Prostate gland (tissue), 2 donors: ENCODE measurements at regions not wholly inside any gene's neighbourhood (a gene's known extent, or its start where the extent isn't known, plus 50 kb on each side); places are given as distances from the start of the nearest gene placed in this dataset.

Experiments
- DNase-seq: peaks from one replicate; pipeline ENCODE4 v3.0.0-alpha.2; 2019; ENCODE audit warnings: low spot score
- H3K27ac ChIP-seq, 2 donors: fragments of 200-600 bp; sonication (generic); 2 replicates each; pipeline ENCODE4 v1.5.1; 2017 to 2019
- H3K27me3 ChIP-seq: fragments of 200-600 bp; sonication (generic); replicated peaks from 2 replicates; pipeline ENCODE4 v1.5.1; 2019; ENCODE audit not compliant: insufficient read depth
- H3K36me3 ChIP-seq, 2 donors: fragments of 200-600 bp; sonication (generic); 1 replicate in 1 of 2; 2 replicates in 1 of 2; pipeline versions ENCODE4 v1.5.1 to v1.8.1; 2017 to 2019
- H3K4me1 ChIP-seq: fragments of 200-600 bp; sonication (generic); replicated peaks from 2 replicates; pipeline ENCODE4 v1.5.1; 2019
- H3K4me3 ChIP-seq, 2 donors: fragments of 200-600 bp; sonication (generic); 2 replicates each; pipeline ENCODE4 v1.5.1; 2017 to 2019
- H3K9me3 ChIP-seq: fragments of 200-600 bp; sonication (generic); 2 replicates; pipeline ENCODE4 v1.5.1; 2017
- POLR2A ChIP-seq: fragments of 450-650 bp; IDR thresholded peaks from one replicate; pipeline ENCODE4 v1.6.1; 2016; ENCODE audit warnings: antibody characterized with exemption, mild to moderate bottlenecking
- POLR2AphosphoS5 ChIP-seq: sonication (generic); formaldehyde crosslinking; IDR thresholded peaks from one replicate; pipeline ENCODE4 v1.6.1; 2017; ENCODE audit warnings: antibody characterized with exemption
- WGBS: methylation state at CpG from one replicate; pipeline ENCODE4 v1.1.5; 2018; 5-methylcytosine and 5-hydroxymethylcytosine counted together
- intact Hi-C: fragments of 100-400 bp; cut with DNase I; formaldehyde crosslinking; loops from one replicate; pipeline ENCODE4 v1.14.2; 2022
- TF ChIP-seq, protein P1 (sequence below), 4 experiments: fragments of 200-600 bp in 2 of 4; fragments of 450-650 bp in 2 of 4; sonication (generic) in 2 of 4; IDR thresholded peaks; 1 replicate in 3 of 4; 2 replicates in 1 of 4; pipeline ENCODE4 v1.5.1; 2016 to 2019; ENCODE audit warnings: antibody characterized with exemption in 4 of 4, mild to moderate bottlenecking in 2 of 4, moderate library complexity in 2 of 4

DNA sequence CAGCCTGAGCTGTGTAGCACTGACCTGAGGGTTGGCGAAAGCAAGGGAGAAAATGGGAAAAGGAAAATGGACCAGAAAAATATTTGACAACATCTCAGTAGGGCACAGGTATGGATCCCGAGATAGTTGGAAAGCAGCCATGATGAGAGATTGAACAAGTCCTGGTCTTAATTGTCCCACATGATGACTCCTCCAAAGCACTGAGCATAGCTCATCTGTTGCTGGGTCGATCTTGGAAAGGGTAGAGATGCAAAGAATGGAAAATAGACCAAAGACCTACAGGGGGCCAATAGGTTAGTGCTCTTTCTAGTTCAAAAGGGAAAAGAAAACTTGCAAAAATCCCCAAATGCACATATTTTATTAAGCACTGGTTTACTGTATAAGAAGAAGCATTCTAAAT lies 251.9 kb downstream of the SEC23A start:
- no peaks in the 10 kb centered on the region for H3K9me3 ChIP-seq
- DNase-seq, result no peak
- no peak overlapping the region for H3K4me3 ChIP-seq

DNA sequence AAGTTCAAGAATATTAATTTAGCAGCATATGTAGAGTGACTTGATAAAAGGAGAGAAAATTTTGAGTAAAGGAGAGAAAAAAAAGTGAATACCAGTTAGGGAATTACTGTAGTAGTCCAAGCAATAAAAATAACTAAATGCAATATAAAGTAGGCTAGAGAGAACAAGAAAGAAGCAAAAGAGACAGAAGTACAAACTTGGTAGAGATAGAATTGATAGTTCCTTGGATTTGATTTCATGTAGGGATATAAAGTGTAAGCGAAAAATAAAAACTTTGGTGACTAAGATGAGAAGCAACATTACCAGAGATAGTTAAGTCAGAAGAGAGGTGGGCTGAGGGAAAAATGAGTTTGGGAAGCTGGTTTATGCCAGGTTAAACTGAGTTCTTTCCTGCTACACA lies 252.4 kb downstream of the SEC23A start:
- no peak overlapping the region for H3K4me3 ChIP-seq
- TF ChIP-seq, protein P1, sequence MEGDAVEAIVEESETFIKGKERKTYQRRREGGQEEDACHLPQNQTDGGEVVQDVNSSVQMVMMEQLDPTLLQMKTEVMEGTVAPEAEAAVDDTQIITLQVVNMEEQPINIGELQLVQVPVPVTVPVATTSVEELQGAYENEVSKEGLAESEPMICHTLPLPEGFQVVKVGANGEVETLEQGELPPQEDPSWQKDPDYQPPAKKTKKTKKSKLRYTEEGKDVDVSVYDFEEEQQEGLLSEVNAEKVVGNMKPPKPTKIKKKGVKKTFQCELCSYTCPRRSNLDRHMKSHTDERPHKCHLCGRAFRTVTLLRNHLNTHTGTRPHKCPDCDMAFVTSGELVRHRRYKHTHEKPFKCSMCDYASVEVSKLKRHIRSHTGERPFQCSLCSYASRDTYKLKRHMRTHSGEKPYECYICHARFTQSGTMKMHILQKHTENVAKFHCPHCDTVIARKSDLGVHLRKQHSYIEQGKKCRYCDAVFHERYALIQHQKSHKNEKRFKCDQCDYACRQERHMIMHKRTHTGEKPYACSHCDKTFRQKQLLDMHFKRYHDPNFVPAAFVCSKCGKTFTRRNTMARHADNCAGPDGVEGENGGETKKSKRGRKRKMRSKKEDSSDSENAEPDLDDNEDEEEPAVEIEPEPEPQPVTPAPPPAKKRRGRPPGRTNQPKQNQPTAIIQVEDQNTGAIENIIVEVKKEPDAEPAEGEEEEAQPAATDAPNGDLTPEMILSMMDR (IDR thresholded peaks at IDR 0.05), result no peak
- no peak for TF ChIP-seq POLR2A
- TF ChIP-seq POLR2AphosphoS5, result no peak
- H3K27ac ChIP-seq, result no peak overlapping the region
- intact Hi-C loops, result no loop called here
- DNase-seq, result no peak
- 92% methylated on average over 1 of the region's 1 CpG for WGBS
- H3K27me3 ChIP-seq, result no peaks in the 10 kb centered on the region
- no peaks in the 10 kb centered on the region for H3K36me3 ChIP-seq
- no peaks in the 10 kb centered on the region for H3K4me1 ChIP-seq
- no peaks in the 10 kb centered on the region for H3K9me3 ChIP-seq

More for the DNA sequence above, 251.9 kb downstream of the SEC23A start:
- H3K36me3 ChIP-seq, result no peaks in the 10 kb centered on the region
- WGBS, result 79% methylated on average over 3 of the region's 3 CpGs
- no peaks in the 10 kb centered on the region for H3K4me1 ChIP-seq
- H3K27me3 ChIP-seq, result no peaks in the 10 kb centered on the region
- no peak overlapping the region for H3K27ac ChIP-seq
- intact Hi-C loops, result no loop called here
- TF ChIP-seq POLR2A (no peak), POLR2AphosphoS5 (no peak)
- TF ChIP-seq, protein P1 (IDR thresholded peaks at IDR 0.05), result no peak

DNA sequence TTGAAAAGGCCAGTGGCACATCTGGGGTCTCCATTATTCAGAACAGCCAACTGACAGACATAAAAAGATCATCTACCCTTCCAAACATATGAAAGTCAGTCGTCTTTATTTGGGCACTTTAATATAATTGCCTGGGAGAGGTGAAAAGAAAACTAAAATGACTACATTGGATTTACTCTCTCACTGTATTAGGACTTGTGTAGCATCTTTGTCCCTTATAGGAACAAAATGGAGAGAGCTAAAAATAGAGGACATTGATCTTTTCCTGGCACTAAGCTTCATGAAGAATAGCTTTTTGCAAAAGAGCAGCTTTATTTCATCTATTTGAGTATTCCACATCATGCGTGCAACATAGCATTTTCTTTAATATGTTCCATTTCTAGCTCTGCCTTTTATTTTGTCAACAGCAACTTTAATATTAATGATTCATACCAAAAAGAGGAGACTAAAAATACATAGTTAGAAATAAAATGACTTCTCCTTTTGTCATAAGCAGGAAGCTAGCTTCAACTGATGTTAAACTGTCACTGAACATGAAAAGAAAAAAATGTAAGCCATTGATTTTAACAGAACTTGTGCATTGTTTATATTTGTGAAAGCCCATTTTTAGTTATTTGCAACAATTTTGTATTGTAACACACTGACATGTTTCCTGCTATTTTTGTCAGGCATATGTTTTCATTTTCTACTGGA lies 254.6 kb downstream of the SEC23A start:
- Histone ChIP-seq H3K36me3 (no peaks in the 10 kb centered on the region), H3K27me3 (no peaks in the 10 kb centered on the region), H3K4me1 (no peaks in the 10 kb centered on the region), H3K4me3 (no peak overlapping the region), H3K27ac (no peak overlapping the region), H3K9me3 (no peaks in the 10 kb centered on the region)
- intact Hi-C loops, result no loop called here
- TF ChIP-seq, protein P1 (IDR thresholded peaks at IDR 0.05), result no peak
- TF ChIP-seq POLR2AphosphoS5, result no peak
- TF ChIP-seq POLR2A, result no peak
- WGBS, result 56% methylated on average over 2 of the region's 2 CpGs
- no peak for DNase-seq

DNA sequence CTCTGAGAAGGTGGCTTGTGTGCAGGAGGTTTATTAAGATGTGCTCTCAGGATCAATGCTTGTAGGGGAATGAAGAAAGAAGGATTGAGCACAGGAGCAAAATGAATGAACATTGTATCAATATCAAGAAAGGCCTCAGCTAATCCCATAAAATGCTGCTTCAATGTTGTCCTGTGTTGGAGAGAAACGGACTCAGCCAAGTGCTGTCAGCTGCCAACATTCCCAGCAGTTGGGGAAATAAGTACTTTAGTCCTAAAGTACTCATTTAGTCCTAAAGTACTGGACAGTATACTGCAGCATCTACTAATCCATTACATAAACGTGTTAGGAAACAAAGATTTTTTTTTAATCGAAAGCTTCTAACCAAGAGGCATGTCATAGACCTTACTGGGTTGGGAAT lies 255.9 kb downstream of the SEC23A start:
- WGBS, result 62% methylated on average over 3 of the region's 3 CpGs
- no peaks in the 10 kb centered on the region for H3K4me1 ChIP-seq
- no peaks in the 10 kb centered on the region for H3K9me3 ChIP-seq
- no peaks in the 10 kb centered on the region for H3K36me3 ChIP-seq
- H3K27ac ChIP-seq, result no peak overlapping the region
- no peaks in the 10 kb centered on the region for H3K27me3 ChIP-seq
- no peak for DNase-seq
- intact Hi-C loops, result no loop called here
- H3K4me3 ChIP-seq, result no peak overlapping the region
- TF ChIP-seq POLR2A (no peak), POLR2AphosphoS5 (no peak)
- TF ChIP-seq, protein P1 (IDR thresholded peaks at IDR 0.05), result no peak

DNA sequence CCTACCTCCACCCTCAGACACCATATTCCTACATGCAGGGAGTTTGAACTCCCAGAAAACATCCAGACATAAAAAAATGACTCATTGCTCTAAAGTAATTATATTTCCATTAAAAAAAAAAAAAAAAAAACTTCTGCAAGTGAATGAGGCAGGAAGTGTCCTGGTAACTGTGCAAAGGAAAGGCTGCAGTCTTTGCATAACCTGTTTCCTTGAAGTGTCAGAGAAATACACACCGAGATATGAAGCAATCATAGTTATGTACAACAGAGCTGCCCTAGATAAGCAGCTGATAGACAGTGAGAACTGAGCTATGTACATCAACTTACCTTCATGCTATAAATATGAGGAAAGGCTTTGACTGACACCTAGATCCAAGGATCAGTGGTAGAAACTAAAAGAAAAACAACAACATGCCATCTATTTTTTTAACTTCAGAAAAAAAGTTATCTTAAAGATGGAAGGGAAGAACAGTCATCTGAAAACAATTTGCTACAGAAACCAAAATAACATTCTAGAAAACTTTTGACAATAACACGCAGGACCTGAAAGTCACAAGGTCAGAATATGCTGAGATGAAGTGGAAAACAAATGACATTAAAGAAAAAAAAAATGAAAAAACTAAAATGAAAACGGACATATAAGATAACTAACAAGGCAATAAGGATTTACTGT lies 263.2 kb downstream of the SEC23A start:
- Histone ChIP-seq H3K27ac (no peak overlapping the region), H3K9me3 (no peaks in the 10 kb centered on the region), H3K4me3 (no peak overlapping the region), H3K27me3 (no peaks in the 10 kb centered on the region), H3K4me1 (no peaks in the 10 kb centered on the region), H3K36me3 (no peaks in the 10 kb centered on the region)
- 50% methylated on average over 3 of the region's 3 CpGs for WGBS
- intact Hi-C loops, result no loop called here
- TF ChIP-seq POLR2A (no peak), POLR2AphosphoS5 (no peak)
- TF ChIP-seq, protein P1 (IDR thresholded peaks at IDR 0.05), result no peak
- no peak for DNase-seq
